GM19351 (cell line): ENCODE measurements at regions not wholly inside any gene's neighbourhood (a gene's known extent, or its start where the extent isn't known, plus 50 kb on each side); places are given as distances from the start of the nearest gene placed in this dataset.
"Not testable (repeated sequence)": the region's sequence is repeated elsewhere in the genome, so short reads cannot be mapped to it uniquely, and the experiment has no call there.

Experiments used
- ATAC-seq: cut with Tn5 transposase; IDR thresholded peaks from one replicate; pipeline ENCODE4 v1.9.1; 2021; ENCODE audit warnings: mild to moderate bottlenecking, moderate library complexity; ENCODE audit not compliant: unreplicated experiment

DNA sequence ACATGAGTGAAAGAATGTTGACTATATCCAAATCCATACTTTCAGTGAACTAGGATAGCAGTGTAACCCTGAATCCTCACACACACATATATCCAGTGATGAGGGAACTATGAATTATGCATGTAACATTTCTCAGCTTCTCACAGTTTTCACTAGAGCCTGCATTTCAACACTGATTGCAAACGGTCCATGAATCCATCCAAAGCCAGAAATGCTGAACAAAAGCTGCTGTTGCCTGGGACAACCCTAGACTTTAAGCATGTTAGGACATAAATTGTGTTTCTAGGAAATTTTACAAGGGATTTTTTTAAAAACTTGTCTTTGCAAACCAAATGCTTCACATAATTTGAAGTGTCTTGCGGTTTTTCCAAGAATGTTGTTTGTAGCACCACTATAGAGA, 2010.0 kb upstream of the WWC1 start:
- ATAC-seq: no peak

- no peak for ATAC-seq
Measured at GRCh38 chr5:166282939-166283338, 2008.5 kb upstream of the WWC1 start.

DNA sequence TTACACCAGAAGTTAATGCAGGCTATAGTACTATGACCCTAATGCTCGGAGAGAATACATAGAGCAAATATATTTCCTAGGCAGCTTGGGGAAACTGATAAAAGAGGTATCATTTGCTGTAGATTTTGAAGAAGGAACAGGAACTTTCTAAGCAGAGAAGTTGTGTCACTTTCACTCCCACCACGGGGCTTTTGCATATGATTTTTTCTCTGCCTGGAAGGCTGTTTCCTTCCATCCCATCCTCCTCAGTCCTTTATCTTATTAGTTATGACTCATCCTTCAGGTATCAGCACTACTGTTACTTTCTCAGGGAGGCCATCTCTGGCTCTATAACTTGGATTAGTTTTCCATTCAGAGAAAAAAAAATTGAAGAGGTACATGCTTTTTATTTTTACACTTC, 2006.1 kb upstream of the WWC1 start:
- ATAC-seq: no peak

DNA sequence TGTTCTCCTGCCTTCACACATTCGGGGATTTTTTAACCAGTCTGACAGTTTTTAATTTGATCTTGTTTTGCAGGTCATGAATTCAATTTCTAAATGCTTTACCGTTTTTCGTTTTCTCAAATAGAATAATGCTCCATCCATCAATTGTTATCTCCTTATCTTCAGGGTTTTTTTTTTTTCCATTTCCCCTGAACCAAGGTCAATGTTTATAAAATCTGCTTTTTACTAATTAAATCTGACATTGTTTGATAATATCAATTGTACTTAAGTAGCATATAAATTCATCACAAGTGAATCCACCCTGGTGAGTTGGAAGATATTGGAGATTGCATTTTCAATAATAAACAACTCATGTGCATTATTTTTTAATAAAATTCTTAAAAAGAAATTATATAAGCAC, 2004.6 kb upstream of the WWC1 start:
- no peak for ATAC-seq

DNA sequence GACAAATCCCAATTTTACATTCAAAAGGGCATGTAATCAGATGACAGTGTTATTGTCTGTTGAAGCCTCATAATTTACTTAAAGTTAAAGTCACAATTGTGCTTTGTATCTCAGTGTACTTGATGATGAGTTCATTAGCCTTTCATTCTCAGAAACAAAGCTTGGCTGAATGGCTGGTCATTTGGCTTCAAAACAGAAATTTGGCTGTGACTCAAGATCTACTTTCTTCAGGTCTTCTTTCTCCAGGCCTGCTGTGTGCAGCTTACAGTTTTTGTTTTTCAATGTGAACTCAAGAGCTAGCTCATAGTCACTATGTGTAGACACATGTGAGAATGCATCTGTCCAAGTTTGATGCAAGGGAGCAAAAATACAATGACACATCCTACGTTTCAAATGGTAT, 2003.6 kb upstream of the WWC1 start:
- ATAC-seq: no peak

DNA sequence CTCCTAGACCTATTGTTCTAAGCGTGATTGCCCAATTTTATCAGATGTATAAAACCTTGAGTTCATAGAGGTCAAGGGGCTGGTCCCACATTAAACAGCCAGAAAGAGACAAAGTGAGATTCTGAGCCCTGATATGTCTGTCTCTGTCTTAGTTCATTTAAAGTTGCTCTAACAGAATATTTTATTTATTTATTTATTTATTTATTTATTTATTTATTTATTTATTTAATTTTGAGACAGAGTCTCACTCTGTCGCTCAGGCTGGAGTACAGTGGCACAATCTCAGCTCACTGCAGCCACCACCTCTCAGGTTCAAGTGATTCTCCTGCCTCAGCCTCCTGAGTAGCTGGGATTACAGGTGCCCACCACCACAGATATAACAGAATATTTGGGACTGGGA, 1999.6 kb upstream of the WWC1 start:
- not testable (repeated sequence) for ATAC-seq

DNA sequence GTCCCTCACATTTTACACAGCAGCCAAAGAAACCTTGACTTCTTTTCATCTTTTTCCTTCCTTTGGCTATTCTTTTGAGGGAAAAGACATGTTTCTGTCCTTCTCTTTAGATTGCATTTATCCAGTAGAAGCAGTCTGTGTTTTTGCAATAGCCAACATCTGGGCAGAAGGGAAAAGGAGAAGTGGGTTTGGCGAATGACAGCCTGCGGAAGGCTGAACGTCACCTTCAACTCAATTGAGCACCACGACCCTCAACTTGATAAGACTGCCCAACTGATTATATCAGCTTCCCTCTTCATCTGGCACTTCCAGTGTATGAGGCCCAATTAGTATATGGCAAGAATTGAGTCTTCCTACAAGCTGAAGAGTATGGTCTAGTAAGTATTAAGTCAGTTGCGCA, 1997.6 kb upstream of the WWC1 start:
- ATAC-seq: no peak

DNA sequence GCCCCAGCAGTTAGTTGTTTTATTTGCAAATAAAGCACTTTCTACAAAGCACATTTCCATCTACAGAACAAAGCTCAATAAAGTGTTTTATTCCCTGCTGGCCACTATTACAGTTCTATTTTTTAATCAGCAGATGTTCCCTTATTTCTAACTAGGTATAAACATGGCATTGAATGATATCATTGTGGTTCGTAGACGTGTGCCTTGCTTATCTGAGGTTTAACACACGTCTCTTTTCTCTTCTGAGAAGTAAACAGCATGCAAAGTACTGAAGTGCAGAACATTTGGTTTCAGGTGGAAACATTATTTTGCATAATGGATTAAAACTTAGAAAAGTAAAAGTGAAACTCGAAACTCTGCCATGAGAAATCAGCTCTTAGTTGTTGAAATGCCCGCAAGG, 1989.3 kb upstream of the WWC1 start:
- no peak for ATAC-seq

- no peak for ATAC-seq
Measured at GRCh38 chr5:166317425-166317824, 1974.0 kb upstream of the WWC1 start.

- ATAC-seq: no peak
Measured at GRCh38 chr5:166320920-166321480, 1970.4 kb upstream of the WWC1 start.

GRCh38 chr5:166324372-166324771, 1967.1 kb upstream of the WWC1 start:
- ATAC-seq: no peak

DNA sequence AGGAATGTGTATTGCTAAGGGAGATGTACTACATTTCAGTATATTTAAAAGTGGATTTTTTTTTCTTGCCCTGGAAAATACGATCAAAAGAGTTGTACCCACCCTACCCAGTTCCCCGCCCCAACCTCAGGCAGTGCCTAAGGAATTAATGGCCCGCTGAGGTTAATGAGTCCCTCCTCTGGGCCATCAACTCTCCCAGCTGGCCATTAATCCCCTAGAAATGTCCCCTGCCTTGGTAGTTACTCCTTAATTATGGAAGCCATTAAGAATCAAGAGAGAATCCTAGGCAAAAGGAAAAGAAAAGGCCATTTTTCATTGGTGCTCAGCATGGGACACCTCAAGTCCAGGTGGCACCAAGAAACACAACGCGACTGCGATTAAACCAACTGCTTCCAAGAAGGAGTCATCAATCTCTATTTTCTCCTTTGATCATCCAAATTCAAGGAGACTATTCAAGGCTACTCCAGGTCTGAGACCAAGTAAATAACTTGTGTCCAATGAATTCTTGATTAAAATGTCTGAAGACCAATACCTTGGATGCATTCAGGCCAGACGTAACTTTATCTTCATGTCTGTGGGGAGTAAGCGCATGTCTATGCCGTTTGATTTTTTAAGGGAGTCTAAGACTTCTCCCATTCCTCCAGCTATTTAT, 1962.2 kb upstream of the WWC1 start:
- ATAC-seq: no peak

- ATAC-seq: no peak
Measured at GRCh38 chr5:166330036-166330435, 1961.4 kb upstream of the WWC1 start.

DNA sequence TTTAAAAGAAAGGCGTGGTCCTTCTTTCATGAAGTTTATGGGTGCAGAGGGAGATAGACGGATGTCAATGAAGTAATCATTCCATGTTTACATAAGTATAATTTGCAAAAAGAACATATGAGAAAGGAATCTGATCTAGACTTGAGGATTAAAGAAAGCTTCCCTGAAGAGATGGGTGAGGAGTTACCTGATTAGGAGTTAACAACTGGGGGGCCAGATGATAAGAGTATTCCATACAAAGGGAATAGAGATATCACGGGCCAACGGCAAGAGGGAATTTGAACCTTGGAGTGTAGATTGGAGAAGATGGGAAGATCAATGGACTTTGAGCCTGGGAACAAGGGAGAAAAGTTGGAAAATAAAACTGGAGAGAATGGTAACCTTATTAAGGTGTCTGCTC, 1959.9 kb upstream of the WWC1 start:
- no peak for ATAC-seq

- ATAC-seq: no peak
Measured at GRCh38 chr5:166338801-166339200, 1952.6 kb upstream of the WWC1 start.

DNA sequence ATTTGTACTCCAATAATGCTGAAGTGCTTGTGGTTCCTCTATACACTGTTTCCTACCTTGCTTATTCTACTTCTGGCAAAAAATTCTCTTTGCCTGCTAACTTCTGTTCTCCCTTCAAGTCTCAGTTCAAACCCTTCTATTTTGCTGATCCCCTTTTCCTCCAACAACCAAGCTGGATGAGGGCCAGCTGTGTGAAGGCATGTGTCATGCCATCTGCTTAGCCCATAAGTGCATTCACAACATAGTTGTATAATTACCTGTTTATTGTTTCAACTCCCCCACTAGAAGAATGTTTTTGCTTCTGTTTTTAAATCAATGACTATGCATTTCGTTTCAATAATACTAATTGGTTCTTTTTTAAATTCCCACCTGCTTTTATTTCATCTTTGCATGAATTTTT, 1951.4 kb upstream of the WWC1 start:
- ATAC-seq: no peak

GRCh38 chr5:166341740-166342337, 1949.6 kb upstream of the WWC1 start:
- ATAC-seq: no peak

- ATAC-seq: no peak
Measured at GRCh38 chr5:166342402-166342801, 1949.0 kb upstream of the WWC1 start.

DNA sequence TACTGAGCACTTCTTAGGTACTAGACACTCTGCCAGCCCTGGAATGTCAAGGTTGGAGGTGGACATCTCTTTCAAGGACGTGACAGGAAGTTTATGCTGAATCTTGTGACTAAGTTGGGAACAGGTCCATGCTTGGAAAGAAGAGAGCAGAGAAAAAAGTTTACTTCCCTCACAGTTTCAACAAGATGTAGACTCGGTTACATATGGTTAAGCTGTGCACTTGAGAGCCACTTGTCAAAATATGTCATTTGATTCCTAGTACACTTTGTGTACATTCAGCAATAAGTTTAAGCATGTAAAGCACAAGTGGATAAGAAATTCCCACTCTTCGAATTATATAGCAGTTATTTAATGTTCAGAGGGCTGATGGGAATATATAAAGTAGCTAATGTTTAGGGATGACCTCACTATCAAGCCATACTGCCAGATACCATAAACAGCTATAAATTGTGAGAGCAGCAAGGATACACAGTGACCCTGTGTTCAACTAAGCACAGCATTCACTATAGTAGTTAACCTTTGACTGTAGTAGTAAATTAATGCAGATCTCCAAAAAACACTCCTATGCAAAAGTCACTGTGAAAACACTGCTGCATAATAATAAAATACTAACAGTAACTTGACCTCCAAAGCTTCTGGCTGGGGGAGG, 1944.6 kb upstream of the WWC1 start:
- no peak for ATAC-seq

- no peak for ATAC-seq
Measured at GRCh38 chr5:166349046-166349445, 1942.4 kb upstream of the WWC1 start.

GRCh38 chr5:166353580-166353979, 1937.9 kb upstream of the WWC1 start:
- ATAC-seq: no peak

DNA sequence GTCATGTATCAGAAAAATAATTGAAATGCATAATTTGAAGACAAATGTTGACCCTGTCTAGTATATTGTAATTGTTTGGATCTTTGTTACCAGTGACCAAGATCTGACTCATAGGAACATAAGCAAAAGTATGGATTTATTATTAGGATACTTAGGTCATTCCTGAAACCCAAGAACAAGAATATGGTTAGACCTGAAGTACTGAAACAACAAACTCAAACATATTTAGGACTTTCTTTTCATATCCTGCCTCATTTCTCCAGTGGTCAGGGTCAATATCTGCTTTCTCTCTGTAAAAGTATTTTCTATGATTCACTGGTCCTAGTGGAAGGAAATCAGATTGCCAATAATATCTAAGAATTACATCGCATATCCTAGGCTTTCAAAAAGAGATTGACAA, 1937.1 kb upstream of the WWC1 start:
- ATAC-seq: no peak
